ENCODE measurements at regions not wholly inside any gene's neighbourhood (a gene's known extent, or its start where the extent isn't known, plus 50 kb on each side); places are given as distances from the start of the nearest gene placed in this dataset.
A peak's percentile ranks its signal among the peaks of the same experiment; 100 is the strongest.

DNA sequence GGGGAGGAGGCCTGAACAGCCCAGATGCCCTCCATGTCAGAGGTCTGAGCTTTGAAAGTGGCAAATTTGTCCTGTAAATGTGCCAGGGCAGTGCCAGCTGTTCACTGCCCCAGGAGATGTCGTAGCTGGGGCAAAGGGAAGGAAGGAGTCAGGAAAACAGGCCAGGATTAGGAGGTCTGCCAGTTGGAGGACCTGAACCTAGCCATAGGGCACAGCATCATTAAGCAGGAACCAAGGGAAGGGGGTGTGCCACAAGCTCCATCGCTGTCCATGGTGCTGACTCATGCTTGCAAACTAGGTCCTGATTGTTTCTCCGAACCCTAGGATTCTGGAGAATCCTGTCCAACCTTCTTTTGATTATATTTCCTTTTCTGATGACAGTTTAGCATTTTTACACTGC, 124.2 kb downstream of the TMEM132E start (continued):
- no peak for TF ChIP-seq NFIC (IDR thresholded peaks at IDR 0.05; ENCODE audit: low read length)
- no peak for TF ChIP-seq NFYC (CRISPR knock-in tag; IDR thresholded peaks at IDR 0.05)
- no peak for TF ChIP-seq SIX1 (CRISPR knock-in tag; IDR thresholded peaks at IDR 0.05; ENCODE audit: borderline replicate concordance)
- TF ChIP-seq, protein P1, sequence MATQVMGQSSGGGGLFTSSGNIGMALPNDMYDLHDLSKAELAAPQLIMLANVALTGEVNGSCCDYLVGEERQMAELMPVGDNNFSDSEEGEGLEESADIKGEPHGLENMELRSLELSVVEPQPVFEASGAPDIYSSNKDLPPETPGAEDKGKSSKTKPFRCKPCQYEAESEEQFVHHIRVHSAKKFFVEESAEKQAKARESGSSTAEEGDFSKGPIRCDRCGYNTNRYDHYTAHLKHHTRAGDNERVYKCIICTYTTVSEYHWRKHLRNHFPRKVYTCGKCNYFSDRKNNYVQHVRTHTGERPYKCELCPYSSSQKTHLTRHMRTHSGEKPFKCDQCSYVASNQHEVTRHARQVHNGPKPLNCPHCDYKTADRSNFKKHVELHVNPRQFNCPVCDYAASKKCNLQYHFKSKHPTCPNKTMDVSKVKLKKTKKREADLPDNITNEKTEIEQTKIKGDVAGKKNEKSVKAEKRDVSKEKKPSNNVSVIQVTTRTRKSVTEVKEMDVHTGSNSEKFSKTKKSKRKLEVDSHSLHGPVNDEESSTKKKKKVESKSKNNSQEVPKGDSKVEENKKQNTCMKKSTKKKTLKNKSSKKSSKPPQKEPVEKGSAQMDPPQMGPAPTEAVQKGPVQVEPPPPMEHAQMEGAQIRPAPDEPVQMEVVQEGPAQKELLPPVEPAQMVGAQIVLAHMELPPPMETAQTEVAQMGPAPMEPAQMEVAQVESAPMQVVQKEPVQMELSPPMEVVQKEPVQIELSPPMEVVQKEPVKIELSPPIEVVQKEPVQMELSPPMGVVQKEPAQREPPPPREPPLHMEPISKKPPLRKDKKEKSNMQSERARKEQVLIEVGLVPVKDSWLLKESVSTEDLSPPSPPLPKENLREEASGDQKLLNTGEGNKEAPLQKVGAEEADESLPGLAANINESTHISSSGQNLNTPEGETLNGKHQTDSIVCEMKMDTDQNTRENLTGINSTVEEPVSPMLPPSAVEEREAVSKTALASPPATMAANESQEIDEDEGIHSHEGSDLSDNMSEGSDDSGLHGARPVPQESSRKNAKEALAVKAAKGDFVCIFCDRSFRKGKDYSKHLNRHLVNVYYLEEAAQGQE (IDR thresholded peaks at IDR 0.05; ENCODE audit: borderline replicate concordance in 1 of 2, low read depth in 1 of 2, low read length in 2 of 2) = peak; percentile 88 to 95
- TF ChIP-seq, protein P2, sequence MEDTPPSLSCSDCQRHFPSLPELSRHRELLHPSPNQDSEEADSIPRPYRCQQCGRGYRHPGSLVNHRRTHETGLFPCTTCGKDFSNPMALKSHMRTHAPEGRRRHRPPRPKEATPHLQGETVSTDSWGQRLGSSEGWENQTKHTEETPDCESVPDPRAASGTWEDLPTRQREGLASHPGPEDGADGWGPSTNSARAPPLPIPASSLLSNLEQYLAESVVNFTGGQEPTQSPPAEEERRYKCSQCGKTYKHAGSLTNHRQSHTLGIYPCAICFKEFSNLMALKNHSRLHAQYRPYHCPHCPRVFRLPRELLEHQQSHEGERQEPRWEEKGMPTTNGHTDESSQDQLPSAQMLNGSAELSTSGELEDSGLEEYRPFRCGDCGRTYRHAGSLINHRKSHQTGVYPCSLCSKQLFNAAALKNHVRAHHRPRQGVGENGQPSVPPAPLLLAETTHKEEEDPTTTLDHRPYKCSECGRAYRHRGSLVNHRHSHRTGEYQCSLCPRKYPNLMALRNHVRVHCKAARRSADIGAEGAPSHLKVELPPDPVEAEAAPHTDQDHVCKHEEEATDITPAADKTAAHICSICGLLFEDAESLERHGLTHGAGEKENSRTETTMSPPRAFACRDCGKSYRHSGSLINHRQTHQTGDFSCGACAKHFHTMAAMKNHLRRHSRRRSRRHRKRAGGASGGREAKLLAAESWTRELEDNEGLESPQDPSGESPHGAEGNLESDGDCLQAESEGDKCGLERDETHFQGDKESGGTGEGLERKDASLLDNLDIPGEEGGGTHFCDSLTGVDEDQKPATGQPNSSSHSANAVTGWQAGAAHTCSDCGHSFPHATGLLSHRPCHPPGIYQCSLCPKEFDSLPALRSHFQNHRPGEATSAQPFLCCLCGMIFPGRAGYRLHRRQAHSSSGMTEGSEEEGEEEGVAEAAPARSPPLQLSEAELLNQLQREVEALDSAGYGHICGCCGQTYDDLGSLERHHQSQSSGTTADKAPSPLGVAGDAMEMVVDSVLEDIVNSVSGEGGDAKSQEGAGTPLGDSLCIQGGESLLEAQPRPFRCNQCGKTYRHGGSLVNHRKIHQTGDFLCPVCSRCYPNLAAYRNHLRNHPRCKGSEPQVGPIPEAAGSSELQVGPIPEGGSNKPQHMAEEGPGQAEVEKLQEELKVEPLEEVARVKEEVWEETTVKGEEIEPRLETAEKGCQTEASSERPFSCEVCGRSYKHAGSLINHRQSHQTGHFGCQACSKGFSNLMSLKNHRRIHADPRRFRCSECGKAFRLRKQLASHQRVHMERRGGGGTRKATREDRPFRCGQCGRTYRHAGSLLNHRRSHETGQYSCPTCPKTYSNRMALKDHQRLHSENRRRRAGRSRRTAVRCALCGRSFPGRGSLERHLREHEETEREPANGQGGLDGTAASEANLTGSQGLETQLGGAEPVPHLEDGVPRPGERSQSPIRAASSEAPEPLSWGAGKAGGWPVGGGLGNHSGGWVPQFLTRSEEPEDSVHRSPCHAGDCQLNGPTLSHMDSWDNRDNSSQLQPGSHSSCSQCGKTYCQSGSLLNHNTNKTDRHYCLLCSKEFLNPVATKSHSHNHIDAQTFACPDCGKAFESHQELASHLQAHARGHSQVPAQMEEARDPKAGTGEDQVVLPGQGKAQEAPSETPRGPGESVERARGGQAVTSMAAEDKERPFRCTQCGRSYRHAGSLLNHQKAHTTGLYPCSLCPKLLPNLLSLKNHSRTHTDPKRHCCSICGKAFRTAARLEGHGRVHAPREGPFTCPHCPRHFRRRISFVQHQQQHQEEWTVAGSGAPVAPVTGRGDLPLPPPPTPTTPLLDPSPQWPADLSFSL (CRISPR knock-in tag; IDR thresholded peaks at IDR 0.05) = no peak
- no peak for TF ChIP-seq ZBTB7A (CRISPR knock-in tag; IDR thresholded peaks at IDR 0.05)
- TF ChIP-seq, protein P3, sequence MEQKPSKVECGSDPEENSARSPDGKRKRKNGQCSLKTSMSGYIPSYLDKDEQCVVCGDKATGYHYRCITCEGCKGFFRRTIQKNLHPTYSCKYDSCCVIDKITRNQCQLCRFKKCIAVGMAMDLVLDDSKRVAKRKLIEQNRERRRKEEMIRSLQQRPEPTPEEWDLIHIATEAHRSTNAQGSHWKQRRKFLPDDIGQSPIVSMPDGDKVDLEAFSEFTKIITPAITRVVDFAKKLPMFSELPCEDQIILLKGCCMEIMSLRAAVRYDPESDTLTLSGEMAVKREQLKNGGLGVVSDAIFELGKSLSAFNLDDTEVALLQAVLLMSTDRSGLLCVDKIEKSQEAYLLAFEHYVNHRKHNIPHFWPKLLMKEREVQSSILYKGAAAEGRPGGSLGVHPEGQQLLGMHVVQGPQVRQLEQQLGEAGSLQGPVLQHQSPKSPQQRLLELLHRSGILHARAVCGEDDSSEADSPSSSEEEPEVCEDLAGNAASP (CRISPR knock-in tag; IDR thresholded peaks at IDR 0.05; ENCODE audit: borderline replicate concordance) = no peak
- TF ChIP-seq NONO (IDR thresholded peaks at IDR 0.05) = no peak
- TF ChIP-seq NONO (CRISPR knock-in tag; conservative IDR thresholded peaks at IDR 0.05) = no peak
- no peak for TF ChIP-seq ARID2 (CRISPR knock-in tag; IDR thresholded peaks at IDR 0.05; ENCODE audit: borderline replicate concordance)
- TF ChIP-seq GPN1 (CRISPR knock-in tag; IDR thresholded peaks at IDR 0.05; ENCODE audit: borderline replicate concordance) = no peak
- TF ChIP-seq, protein P4, sequence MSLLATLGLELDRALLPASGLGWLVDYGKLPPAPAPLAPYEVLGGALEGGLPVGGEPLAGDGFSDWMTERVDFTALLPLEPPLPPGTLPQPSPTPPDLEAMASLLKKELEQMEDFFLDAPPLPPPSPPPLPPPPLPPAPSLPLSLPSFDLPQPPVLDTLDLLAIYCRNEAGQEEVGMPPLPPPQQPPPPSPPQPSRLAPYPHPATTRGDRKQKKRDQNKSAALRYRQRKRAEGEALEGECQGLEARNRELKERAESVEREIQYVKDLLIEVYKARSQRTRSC (CRISPR knock-in tag; IDR thresholded peaks at IDR 0.05; ENCODE audit: low read depth) = no peak
- TF ChIP-seq, protein P5, sequence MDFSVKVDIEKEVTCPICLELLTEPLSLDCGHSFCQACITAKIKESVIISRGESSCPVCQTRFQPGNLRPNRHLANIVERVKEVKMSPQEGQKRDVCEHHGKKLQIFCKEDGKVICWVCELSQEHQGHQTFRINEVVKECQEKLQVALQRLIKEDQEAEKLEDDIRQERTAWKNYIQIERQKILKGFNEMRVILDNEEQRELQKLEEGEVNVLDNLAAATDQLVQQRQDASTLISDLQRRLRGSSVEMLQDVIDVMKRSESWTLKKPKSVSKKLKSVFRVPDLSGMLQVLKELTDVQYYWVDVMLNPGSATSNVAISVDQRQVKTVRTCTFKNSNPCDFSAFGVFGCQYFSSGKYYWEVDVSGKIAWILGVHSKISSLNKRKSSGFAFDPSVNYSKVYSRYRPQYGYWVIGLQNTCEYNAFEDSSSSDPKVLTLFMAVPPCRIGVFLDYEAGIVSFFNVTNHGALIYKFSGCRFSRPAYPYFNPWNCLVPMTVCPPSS (IDR thresholded peaks at IDR 0.05) = no peak
- no peak for TF ChIP-seq ZNF124 (CRISPR knock-in tag; IDR thresholded peaks at IDR 0.05)
- TF ChIP-seq SRSF4 (IDR thresholded peaks at IDR 0.05; ENCODE audit: low read depth, low read length, poor library complexity, severe bottlenecking) = no peak
- TF ChIP-seq ZNF615 (CRISPR knock-in tag; IDR thresholded peaks at IDR 0.05; ENCODE audit: borderline replicate concordance) = no peak
